PC-9 (cell line): ENCODE measurements at regions not wholly inside any gene's neighbourhood (a gene's known extent, or its start where the extent isn't known, plus 50 kb on each side); places are given as distances from the start of the nearest gene placed in this dataset.

Experiments
- CTCF ChIP-seq: fragments of 200-600 bp; sonication (generic); conservative IDR thresholded peaks from 2 replicates; pipeline ENCODE4 v1.6.1; 2017; ENCODE audit warnings: mixed run types, antibody characterized with exemption, mild to moderate bottlenecking, moderate library complexity
- EZH2 ChIP-seq: fragments of 200-600 bp; sonication (generic); IDR thresholded peaks from 2 replicates; pipeline ENCODE4 v1.8.0; 2017; ENCODE audit warnings: antibody characterized with exemption, low read depth

DNA sequence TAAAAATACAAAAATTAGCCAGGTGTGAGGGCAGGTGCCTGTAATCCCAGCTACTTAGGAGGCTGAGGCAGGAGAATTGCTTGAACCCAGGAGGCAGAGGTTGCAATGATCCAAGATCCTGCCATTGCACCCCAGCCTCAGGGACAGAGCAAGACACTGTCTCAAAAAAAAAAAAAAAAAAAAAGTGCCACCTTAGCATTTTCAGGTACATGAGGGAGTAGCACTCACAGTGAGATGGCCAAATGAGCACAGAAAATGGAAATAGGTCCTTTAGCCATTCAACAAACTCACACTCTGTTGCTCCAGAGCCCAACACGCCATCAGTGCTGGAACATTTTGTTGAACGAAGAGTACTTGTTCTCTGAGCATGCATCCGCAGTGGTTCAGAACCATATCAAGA lies 75.2 kb upstream of the MYL2 start:
- TF ChIP-seq CTCF (no peak), EZH2 (no peak)
